Osteocyte (in vitro differentiated cells): ENCODE measurements at regions not wholly inside any gene's neighbourhood (a gene's known extent, or its start where the extent isn't known, plus 50 kb on each side); places are given as distances from the start of the nearest gene placed in this dataset.
A peak's percentile ranks its signal among the peaks of the same experiment; 100 is the strongest.

ENCODE experiments used
- DNase-seq: peaks from one replicate; pipeline ENCODE4 v3.0.0; 2021; ENCODE audit warnings: mixed read lengths; ENCODE audit not compliant: unreplicated experiment; ENCODE audit errors: extremely low spot score
- H3K27ac Mint-ChIP-seq: one replicate; pipeline ENCODE4 v1.8.0; 2021; ENCODE audit warnings: mild to moderate bottlenecking, mixed read lengths; ENCODE audit not compliant: unreplicated experiment
- H3K27me3 Mint-ChIP-seq: one replicate; pipeline ENCODE4 v1.8.0; 2021; ENCODE audit warnings: mixed read lengths; ENCODE audit not compliant: unreplicated experiment
- H3K36me3 Mint-ChIP-seq: one replicate; pipeline ENCODE4 v1.8.0; 2021; ENCODE audit warnings: mixed read lengths; ENCODE audit not compliant: unreplicated experiment
- H3K4me1 Mint-ChIP-seq: one replicate; pipeline ENCODE4 v1.8.0; 2021; ENCODE audit warnings: mixed read lengths; ENCODE audit not compliant: unreplicated experiment
- H3K4me3 Mint-ChIP-seq: one replicate; pipeline ENCODE4 v1.8.0; 2021; ENCODE audit warnings: mild to moderate bottlenecking, moderate library complexity, mixed read lengths; ENCODE audit not compliant: unreplicated experiment
- H3K9me3 Mint-ChIP-seq: one replicate; pipeline ENCODE4 v1.8.0; 2021; ENCODE audit warnings: mixed read lengths; ENCODE audit not compliant: unreplicated experiment
- TF ChIP-seq, protein P1 (sequence below): fragments of 200-600 bp; sonication (generic); IDR thresholded peaks from 2 replicates; pipeline ENCODE4 v1.5.0; 2021; ENCODE audit warnings: antibody characterized with exemption, mild to moderate bottlenecking, moderate library complexity

DNA sequence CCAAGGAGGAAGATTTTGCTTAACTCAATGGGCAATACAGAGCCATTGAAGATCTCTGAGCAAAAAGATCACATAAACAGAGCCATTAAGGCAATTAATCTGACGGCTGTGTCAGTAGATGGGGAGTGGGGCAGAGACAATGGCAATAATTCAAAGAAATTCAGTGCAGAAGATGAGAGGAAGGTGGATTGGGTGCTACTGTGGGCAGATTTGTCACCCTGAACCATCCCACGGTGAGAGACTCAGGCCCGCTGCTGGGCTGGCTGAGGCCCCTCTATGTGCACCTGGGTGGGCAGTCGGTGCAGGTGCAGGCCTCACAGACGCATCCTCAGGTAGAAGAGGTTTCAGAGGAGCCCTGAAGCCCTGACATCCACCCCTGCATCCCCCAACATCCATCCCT, 458.6 kb downstream of the EIPR1 start:
- Mint-ChIP-seq H3K27ac (no peak overlapping the region), H3K4me3 (no peak overlapping the region), H3K9me3 (peaks cover 45% of the 10 kb centered on the region), H3K27me3 (no peaks in the 10 kb centered on the region), H3K36me3 (no peaks in the 10 kb centered on the region), H3K4me1 (no peaks in the 10 kb centered on the region)
- DNase-seq, result no peak
- TF ChIP-seq, protein P1, sequence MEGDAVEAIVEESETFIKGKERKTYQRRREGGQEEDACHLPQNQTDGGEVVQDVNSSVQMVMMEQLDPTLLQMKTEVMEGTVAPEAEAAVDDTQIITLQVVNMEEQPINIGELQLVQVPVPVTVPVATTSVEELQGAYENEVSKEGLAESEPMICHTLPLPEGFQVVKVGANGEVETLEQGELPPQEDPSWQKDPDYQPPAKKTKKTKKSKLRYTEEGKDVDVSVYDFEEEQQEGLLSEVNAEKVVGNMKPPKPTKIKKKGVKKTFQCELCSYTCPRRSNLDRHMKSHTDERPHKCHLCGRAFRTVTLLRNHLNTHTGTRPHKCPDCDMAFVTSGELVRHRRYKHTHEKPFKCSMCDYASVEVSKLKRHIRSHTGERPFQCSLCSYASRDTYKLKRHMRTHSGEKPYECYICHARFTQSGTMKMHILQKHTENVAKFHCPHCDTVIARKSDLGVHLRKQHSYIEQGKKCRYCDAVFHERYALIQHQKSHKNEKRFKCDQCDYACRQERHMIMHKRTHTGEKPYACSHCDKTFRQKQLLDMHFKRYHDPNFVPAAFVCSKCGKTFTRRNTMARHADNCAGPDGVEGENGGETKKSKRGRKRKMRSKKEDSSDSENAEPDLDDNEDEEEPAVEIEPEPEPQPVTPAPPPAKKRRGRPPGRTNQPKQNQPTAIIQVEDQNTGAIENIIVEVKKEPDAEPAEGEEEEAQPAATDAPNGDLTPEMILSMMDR, result no peak

DNA sequence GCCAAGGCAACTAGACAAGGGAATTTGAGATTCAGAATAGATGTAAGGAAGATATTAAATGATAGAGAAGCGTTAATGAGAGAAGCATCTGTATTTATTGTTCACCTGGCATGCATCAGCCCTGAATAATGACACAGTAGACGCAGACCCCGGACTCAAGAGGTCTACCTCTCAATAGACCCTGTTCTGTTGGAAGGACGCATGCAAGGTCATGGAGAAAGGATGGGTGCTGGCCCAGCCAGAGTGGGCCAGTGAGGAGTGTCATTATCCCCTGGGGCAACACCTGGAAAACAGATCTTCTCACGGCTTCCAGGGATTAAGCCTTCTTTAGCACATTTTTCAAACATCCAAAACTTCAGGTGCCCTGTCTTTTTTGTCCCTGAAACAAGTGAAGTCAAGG, 461.0 kb downstream of the EIPR1 start:
- Mint-ChIP-seq H3K36me3 (no peaks in the 10 kb centered on the region), H3K27ac (no peak overlapping the region), H3K27me3 (no peaks in the 10 kb centered on the region), H3K4me1 (no peaks in the 10 kb centered on the region), H3K9me3 (peaks cover 50% of the 10 kb centered on the region), H3K4me3 (no peak overlapping the region)
- TF ChIP-seq, protein P1, result no peak
- no peak for DNase-seq

DNA sequence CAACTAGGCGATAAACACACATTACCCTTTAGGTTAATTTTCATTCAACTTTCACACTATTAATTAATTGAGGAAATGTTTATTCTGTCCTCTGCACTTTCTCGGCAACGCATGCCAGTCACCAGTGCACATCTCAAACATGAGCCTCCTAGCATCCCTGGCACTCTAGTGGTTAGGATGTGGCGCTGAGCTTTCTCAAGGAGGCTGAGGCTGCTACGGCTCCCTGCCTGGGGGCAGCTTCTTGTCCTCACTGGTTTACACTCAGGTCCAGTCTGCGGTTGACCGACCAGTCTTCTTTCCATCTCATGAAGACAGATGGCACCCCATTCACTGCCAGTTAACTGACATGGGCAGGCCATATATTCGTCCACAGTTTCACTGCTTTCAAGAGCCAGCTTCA, 463.4 kb downstream of the EIPR1 start:
- Mint-ChIP-seq H3K27ac (no peak overlapping the region), H3K36me3 (no peaks in the 10 kb centered on the region), H3K27me3 (no peaks in the 10 kb centered on the region), H3K4me3 (no peak overlapping the region), H3K9me3 (peaks cover 36% of the 10 kb centered on the region), H3K4me1 (no peaks in the 10 kb centered on the region)
- peak; percentile 63 for DNase-seq
- TF ChIP-seq, protein P1, result no peak

DNA sequence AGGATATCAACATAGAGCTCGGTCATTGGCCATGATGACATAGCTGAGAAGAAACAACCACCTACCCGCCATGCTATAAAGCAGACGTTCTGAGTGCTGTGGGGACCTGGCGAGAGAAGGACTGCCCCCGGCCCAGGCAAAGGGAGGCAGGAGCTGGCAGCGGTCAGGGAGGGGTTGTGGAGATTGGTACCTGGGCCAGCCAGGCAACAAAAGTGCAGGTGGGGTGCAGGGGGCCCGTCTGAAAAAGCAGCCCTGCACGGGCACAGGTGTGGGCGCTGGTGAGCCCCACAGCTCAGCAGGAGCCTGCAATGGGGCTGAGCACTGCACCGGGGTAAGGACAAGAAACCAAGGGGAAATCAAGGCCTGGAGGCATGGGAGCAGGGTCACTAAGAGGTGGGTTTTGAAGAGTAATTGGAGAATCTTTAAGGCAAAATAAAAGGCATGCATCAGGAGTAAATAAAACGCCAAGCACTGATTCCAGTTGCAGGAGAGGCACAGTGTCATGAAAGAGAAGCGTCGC, 464.0 kb downstream of the EIPR1 start:
- no peak for DNase-seq
- no peak overlapping the region for H3K27ac Mint-ChIP-seq
- H3K4me3 Mint-ChIP-seq, result no peak overlapping the region
- no peaks in the 10 kb centered on the region for H3K36me3 Mint-ChIP-seq
- H3K27me3 Mint-ChIP-seq, result no peaks in the 10 kb centered on the region
- TF ChIP-seq, protein P1, result no peak
- H3K9me3 Mint-ChIP-seq, result peaks cover 32% of the 10 kb centered on the region
- no peaks in the 10 kb centered on the region for H3K4me1 Mint-ChIP-seq

DNA sequence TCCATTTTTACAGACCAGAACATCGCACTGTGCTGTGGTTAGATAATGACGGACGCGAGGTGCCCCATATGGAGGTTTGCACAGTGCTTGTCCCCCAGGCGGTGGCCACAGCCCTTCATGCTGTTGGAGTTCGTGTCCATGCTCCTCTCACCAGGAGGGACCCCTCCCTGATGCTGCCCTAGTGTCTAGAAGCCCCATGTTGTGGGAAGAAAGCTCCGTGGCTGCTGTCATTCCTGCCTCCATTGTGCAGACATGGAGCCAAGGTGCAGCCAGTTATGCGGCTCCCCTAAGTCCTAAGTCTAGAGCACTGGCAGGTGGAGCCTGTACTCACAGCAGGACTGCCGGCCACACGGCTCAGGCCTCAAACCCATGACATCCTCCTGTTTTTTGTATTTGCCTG, 464.9 kb downstream of the EIPR1 start:
- Mint-ChIP-seq H3K4me3 (no peak overlapping the region), H3K36me3 (no peaks in the 10 kb centered on the region), H3K4me1 (no peaks in the 10 kb centered on the region), H3K27me3 (no peaks in the 10 kb centered on the region), H3K9me3 (peaks cover 24% of the 10 kb centered on the region), H3K27ac (no peak overlapping the region)
- TF ChIP-seq, protein P1, result no peak
- no peak for DNase-seq
